ENCODE measurements at regions not wholly inside any gene's neighbourhood (a gene's known extent, or its start where the extent isn't known, plus 50 kb on each side); places are given as distances from the start of the nearest gene placed in this dataset.

- ATAC-seq: no peak
- peak; percentile 43 for DNase-seq (ENCODE audit: missing footprints)
- intact Hi-C loops (cut with DNase I): no loop called here
Measured at GRCh38 chr12:132385923-132386751, 56.7 kb upstream of the GALNT9 start.

- intact Hi-C loops (cut with DNase I): no loop called here
- DNase-seq (ENCODE audit: missing footprints): no peak
- ATAC-seq: no peak
Measured at GRCh38 chr12:132384916-132385774, 55.8 kb upstream of the GALNT9 start.

- DNase-seq (ENCODE audit: missing footprints): no peak
- no peak for ATAC-seq
Measured at GRCh38 chr12:132380641-132381040, 51.3 kb upstream of the GALNT9 start.

GRCh38 chr12:132379996-132380395 is 50.6 kb upstream of the GALNT9 start:
- DNase-seq (ENCODE audit: missing footprints) (no peak), ATAC-seq (no peak)
- intact Hi-C loops (cut with DNase I): no loop called here

More at GRCh38 chr12:132380641-132381040, 51.3 kb upstream of the GALNT9 start:
- intact Hi-C loops (cut with DNase I): no loop called here

GRCh38 chr12:132379576-132379975 is 50.2 kb upstream of the GALNT9 start:
- DNase-seq (ENCODE audit: missing footprints) (no peak), ATAC-seq (no peak)
- intact Hi-C loops (cut with DNase I): no loop called here
